Right lobe of liver (tissue), 4 donors: ENCODE measurements at regions not wholly inside any gene's neighbourhood (a gene's known extent, or its start where the extent isn't known, plus 50 kb on each side); places are given as distances from the start of the nearest gene placed in this dataset.

Experiments
- POLR2A ChIP-seq: fragments of 450-650 bp; IDR thresholded peaks from one replicate; pipeline ENCODE4 v1.6.1; 2017; ENCODE audit warnings: antibody characterized with exemption, mild to moderate bottlenecking
- TF ChIP-seq, protein P1 (sequence below), 4 donors: fragments of 200-600 bp in 3 of 4; fragments of 450-650 bp in 1 of 4; IDR thresholded peaks; one replicate each; pipeline versions ENCODE4 v1.5.1 to v1.8.0; 2016 to 2022; ENCODE audit warnings: antibody characterized with exemption in 4 of 4, mild to moderate bottlenecking in 2 of 4
- donor health status: DM: no; HTN: no; CAD: no.
- donor health status: DM: no; HTN: no; CAD: no.
- donor health status: DM: no; HTN: yes; CAD: no.

- TF ChIP-seq, protein P1, sequence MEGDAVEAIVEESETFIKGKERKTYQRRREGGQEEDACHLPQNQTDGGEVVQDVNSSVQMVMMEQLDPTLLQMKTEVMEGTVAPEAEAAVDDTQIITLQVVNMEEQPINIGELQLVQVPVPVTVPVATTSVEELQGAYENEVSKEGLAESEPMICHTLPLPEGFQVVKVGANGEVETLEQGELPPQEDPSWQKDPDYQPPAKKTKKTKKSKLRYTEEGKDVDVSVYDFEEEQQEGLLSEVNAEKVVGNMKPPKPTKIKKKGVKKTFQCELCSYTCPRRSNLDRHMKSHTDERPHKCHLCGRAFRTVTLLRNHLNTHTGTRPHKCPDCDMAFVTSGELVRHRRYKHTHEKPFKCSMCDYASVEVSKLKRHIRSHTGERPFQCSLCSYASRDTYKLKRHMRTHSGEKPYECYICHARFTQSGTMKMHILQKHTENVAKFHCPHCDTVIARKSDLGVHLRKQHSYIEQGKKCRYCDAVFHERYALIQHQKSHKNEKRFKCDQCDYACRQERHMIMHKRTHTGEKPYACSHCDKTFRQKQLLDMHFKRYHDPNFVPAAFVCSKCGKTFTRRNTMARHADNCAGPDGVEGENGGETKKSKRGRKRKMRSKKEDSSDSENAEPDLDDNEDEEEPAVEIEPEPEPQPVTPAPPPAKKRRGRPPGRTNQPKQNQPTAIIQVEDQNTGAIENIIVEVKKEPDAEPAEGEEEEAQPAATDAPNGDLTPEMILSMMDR (IDR thresholded peaks at IDR 0.05) = no peak
- no peak for TF ChIP-seq POLR2A
These were observed 79.2 kb downstream of the DHCR7 start for GRCh38 chr11:71368966-71369365.
